ENCODE measurements at regions not wholly inside any gene's neighbourhood (a gene's known extent, or its start where the extent isn't known, plus 50 kb on each side); places are given as distances from the start of the nearest gene placed in this dataset.
"Not testable (repeated sequence)": the region's sequence is repeated elsewhere in the genome, so short reads cannot be mapped to it uniquely, and the experiment has no call there.

- Mint-ChIP-seq H3K27me3 (ENCODE audit: low read depth) (no peaks in the 10 kb centered on the region), H3K4me3 (no peak overlapping the region), H3K9me3 (no peaks in the 10 kb centered on the region), H3K36me3 (ENCODE audit: low read depth) (no peaks in the 10 kb centered on the region), H3K27ac (peak overlapping the region; percentile 2 to 51 (median 48)), H3K4me1 (peaks cover 6% of the 10 kb centered on the region)
- no peak for TF ChIP-seq CTCF (IDR thresholded peaks at IDR 0.05; ENCODE audit: unreplicated experiment in 3 of 3)
These were observed 649.7 kb upstream of the CBLB start for GRCh38 chr3:106518516-106518915.

- Mint-ChIP-seq H3K4me1 (peaks cover 6% of the 10 kb centered on the region), H3K27ac (no peak overlapping the region), H3K9me3 (peaks cover 16% of the 10 kb centered on the region), H3K4me3 (no peak overlapping the region), H3K36me3 (ENCODE audit: low read depth) (no peaks in the 10 kb centered on the region), H3K27me3 (ENCODE audit: low read depth) (no peaks in the 10 kb centered on the region)
- no peak for TF ChIP-seq CTCF (IDR thresholded peaks at IDR 0.05; ENCODE audit: unreplicated experiment in 3 of 3)
These were observed 653.6 kb upstream of the CBLB start for GRCh38 chr3:106522397-106522796.

GRCh38 chr3:106528932-106529331, 660.1 kb upstream of the CBLB start:
- Mint-ChIP-seq H3K27me3 (ENCODE audit: low read depth) (no peaks in the 10 kb centered on the region), H3K9me3 (peaks cover 29% of the 10 kb centered on the region), H3K4me1 (no peaks in the 10 kb centered on the region), H3K27ac (no peak overlapping the region), H3K4me3 (no peak overlapping the region), H3K36me3 (ENCODE audit: low read depth) (no peaks in the 10 kb centered on the region)
- no peak for TF ChIP-seq CTCF (IDR thresholded peaks at IDR 0.05; ENCODE audit: unreplicated experiment in 3 of 3)

- H3K36me3 Mint-ChIP-seq (ENCODE audit: low read depth): no peaks in the 10 kb centered on the region
- peaks cover 31% of the 10 kb centered on the region for H3K9me3 Mint-ChIP-seq
- no peak for TF ChIP-seq CTCF (IDR thresholded peaks at IDR 0.05; ENCODE audit: unreplicated experiment in 3 of 3)
- no peak overlapping the region for H3K4me3 Mint-ChIP-seq
- no peak overlapping the region for H3K27ac Mint-ChIP-seq
- H3K27me3 Mint-ChIP-seq (ENCODE audit: low read depth): no peaks in the 10 kb centered on the region
- no peaks in the 10 kb centered on the region for H3K4me1 Mint-ChIP-seq
These were observed 660.9 kb upstream of the CBLB start for GRCh38 chr3:106529738-106530137.

GRCh38 chr3:106530367-106530766, 661.6 kb upstream of the CBLB start:
- Mint-ChIP-seq H3K27ac (no peak overlapping the region), H3K4me1 (no peaks in the 10 kb centered on the region), H3K27me3 (ENCODE audit: low read depth) (no peaks in the 10 kb centered on the region), H3K36me3 (ENCODE audit: low read depth) (no peaks in the 10 kb centered on the region), H3K9me3 (peaks cover 36% of the 10 kb centered on the region), H3K4me3 (no peak overlapping the region)
- no peak for TF ChIP-seq CTCF (IDR thresholded peaks at IDR 0.05; ENCODE audit: unreplicated experiment in 3 of 3)

GRCh38 chr3:106531771-106532329, 663.0 kb upstream of the CBLB start:
- H3K36me3 Mint-ChIP-seq (ENCODE audit: low read depth); H3K4me1 Mint-ChIP-seq; H3K27me3 Mint-ChIP-seq (ENCODE audit: low read depth); H3K27ac Mint-ChIP-seq; H3K4me3 Mint-ChIP-seq: not testable (repeated sequence)
- H3K9me3 Mint-ChIP-seq: peaks cover 37% of the 10 kb centered on the region
